HG03432 (cell line): ENCODE measurements at regions not wholly inside any gene's neighbourhood (a gene's known extent, or its start where the extent isn't known, plus 50 kb on each side); places are given as distances from the start of the nearest gene placed in this dataset.
"Not testable (repeated sequence)": the region's sequence is repeated elsewhere in the genome, so short reads cannot be mapped to it uniquely, and the experiment has no call there.

ENCODE experiments used
- ATAC-seq: cut with Tn5 transposase; IDR thresholded peaks from one replicate; pipeline ENCODE4 v1.9.1; 2021; ENCODE audit warnings: mild to moderate bottlenecking, moderate library complexity; ENCODE audit not compliant: unreplicated experiment

GRCh38 chr11:82539669-82540068 is 194.0 kb downstream of the FAM181B start:
- ATAC-seq = peak; percentile 74

- no peak for ATAC-seq
These were observed 197.0 kb downstream of the FAM181B start for GRCh38 chr11:82536706-82537105.

- ATAC-seq = no peak
These were observed 199.9 kb downstream of the FAM181B start for GRCh38 chr11:82533628-82534327.

- ATAC-seq = no peak
These were observed 203.7 kb downstream of the FAM181B start for GRCh38 chr11:82529936-82530335.

GRCh38 chr11:82527081-82527584 is 206.5 kb downstream of the FAM181B start:
- ATAC-seq = no peak

- ATAC-seq = no peak
These were observed 210.5 kb downstream of the FAM181B start for GRCh38 chr11:82523141-82523540.

- ATAC-seq = no peak
These were observed 212.2 kb downstream of the FAM181B start for GRCh38 chr11:82521427-82521826.

- ATAC-seq = no peak
These were observed 226.4 kb downstream of the FAM181B start for GRCh38 chr11:82507288-82507687.

- ATAC-seq = no peak
These were observed 228.3 kb downstream of the FAM181B start for GRCh38 chr11:82505379-82505778.

GRCh38 chr11:82501174-82501573 is 232.5 kb downstream of the FAM181B start:
- not testable (repeated sequence) for ATAC-seq

GRCh38 chr11:82494988-82495432 is 238.7 kb downstream of the FAM181B start:
- ATAC-seq = peak; percentile 78

- ATAC-seq = no peak
These were observed 258.8 kb downstream of the FAM181B start for GRCh38 chr11:82474876-82475275.

- ATAC-seq = no peak
These were observed 268.2 kb downstream of the FAM181B start for GRCh38 chr11:82465481-82465880.

GRCh38 chr11:82462608-82463242 is 270.9 kb downstream of the FAM181B start:
- no peak for ATAC-seq

GRCh38 chr11:82458761-82459160 is 274.9 kb downstream of the FAM181B start:
- ATAC-seq = no peak

- no peak for ATAC-seq
These were observed 275.5 kb downstream of the FAM181B start for GRCh38 chr11:82458147-82458546.

GRCh38 chr11:82450996-82451395 is 282.7 kb downstream of the FAM181B start:
- no peak for ATAC-seq

- ATAC-seq = no peak
These were observed 327.1 kb downstream of the FAM181B start for GRCh38 chr11:82406611-82407010.

- ATAC-seq = no peak
These were observed 328.2 kb downstream of the FAM181B start for GRCh38 chr11:82405421-82405820.

GRCh38 chr11:82404981-82405380 is 328.7 kb downstream of the FAM181B start:
- no peak for ATAC-seq

GRCh38 chr11:82403640-82404305 is 329.9 kb downstream of the FAM181B start:
- ATAC-seq = no peak
